ENCODE measurements at regions not wholly inside any gene's neighbourhood (a gene's known extent, or its start where the extent isn't known, plus 50 kb on each side); places are given as distances from the start of the nearest gene placed in this dataset.

DNA sequence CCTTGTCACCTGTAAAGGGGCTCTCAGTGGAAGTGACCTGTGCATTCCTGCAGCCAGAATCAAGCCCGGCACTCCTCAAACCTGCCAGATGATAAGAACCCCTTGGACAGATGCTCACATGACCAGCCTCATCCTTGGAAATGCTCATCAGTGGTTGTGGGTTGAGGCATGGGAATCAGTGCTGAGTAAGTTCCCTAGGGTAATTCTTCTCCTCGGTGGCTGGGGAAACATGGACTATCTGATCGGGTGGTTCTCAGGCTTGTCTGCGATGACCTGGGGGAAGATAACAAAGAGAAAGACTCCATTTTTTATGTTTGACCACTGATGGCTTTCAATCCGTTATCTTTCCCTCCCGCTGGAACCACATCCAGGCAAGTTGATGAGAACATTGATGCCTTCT lies 84.0 kb downstream of the SPP2 start:
- Histone ChIP-seq H3K27me3 (peaks cover 0 to 44% (median 24%) of the 10 kb centered on the region in 7 donors), H3K4me3 (no peak overlapping the region), H3K36me3 (no peaks in the 10 kb centered on the region), H3K4me1 (peaks cover 0 to 18% (median 0%) of the 10 kb centered on the region in 9 donors), H3K9me3 (no peaks in the 10 kb centered on the region), H3K27ac (no peak overlapping the region)
- intact Hi-C loops (cut with DNase I): loop anchor here in 8 of 10 donors (2.0 to 10.0 kb wide), 6 partner anchors 150 to 980 kb away; no protein-coding TSS in a partner anchor
- ATAC-seq (no peak), DNase-seq (no peak)
- TF ChIP-seq, protein P1, sequence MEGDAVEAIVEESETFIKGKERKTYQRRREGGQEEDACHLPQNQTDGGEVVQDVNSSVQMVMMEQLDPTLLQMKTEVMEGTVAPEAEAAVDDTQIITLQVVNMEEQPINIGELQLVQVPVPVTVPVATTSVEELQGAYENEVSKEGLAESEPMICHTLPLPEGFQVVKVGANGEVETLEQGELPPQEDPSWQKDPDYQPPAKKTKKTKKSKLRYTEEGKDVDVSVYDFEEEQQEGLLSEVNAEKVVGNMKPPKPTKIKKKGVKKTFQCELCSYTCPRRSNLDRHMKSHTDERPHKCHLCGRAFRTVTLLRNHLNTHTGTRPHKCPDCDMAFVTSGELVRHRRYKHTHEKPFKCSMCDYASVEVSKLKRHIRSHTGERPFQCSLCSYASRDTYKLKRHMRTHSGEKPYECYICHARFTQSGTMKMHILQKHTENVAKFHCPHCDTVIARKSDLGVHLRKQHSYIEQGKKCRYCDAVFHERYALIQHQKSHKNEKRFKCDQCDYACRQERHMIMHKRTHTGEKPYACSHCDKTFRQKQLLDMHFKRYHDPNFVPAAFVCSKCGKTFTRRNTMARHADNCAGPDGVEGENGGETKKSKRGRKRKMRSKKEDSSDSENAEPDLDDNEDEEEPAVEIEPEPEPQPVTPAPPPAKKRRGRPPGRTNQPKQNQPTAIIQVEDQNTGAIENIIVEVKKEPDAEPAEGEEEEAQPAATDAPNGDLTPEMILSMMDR (IDR thresholded peaks at IDR 0.05): no peak
- 55 to 60% methylated on average over 6 of the region's 6 CpGs for WGBS, 2 donors

DNA sequence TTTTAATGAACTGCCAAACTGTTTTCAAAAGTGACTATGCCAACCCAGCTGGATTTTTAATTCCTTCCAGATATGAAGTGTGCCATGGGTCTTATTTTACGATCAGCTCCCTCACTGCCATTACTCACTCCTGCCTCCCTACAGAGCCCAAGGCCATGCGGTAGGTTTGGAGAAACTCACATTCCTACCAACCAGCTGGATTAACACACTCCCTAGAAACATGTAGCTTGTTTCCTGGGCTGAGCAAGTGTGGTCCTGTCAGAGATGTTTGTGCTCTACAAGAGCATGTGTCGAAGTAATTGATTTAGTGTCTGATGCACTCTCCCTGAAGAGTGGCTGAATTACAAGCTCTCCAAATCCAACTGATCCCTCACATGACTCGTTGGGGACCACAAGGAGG lies 82.5 kb downstream of the SPP2 start:
- no peak overlapping the region for H3K4me3 ChIP-seq
- H3K9me3 ChIP-seq: no peaks in the 10 kb centered on the region
- ATAC-seq: no peak
- no peak for DNase-seq
- intact Hi-C loops (cut with DNase I): loop anchor here in 6 of 10 donors (5.0 to 10.0 kb wide), 4 partner anchors 152 to 982 kb away; no protein-coding TSS in a partner anchor
- TF ChIP-seq, protein P1 (IDR thresholded peaks at IDR 0.05): no peak
- H3K27me3 ChIP-seq: peaks cover 0 to 45% (median 24%) of the 10 kb centered on the region in 7 donors
- H3K36me3 ChIP-seq: no peaks in the 10 kb centered on the region
- WGBS, 2 donors: 70 to 75% methylated on average over 4 of the region's 4 CpGs
- no peak overlapping the region for H3K27ac ChIP-seq
- peaks cover 0 to 18% (median 0%) of the 10 kb centered on the region in 9 donors for H3K4me1 ChIP-seq

DNA sequence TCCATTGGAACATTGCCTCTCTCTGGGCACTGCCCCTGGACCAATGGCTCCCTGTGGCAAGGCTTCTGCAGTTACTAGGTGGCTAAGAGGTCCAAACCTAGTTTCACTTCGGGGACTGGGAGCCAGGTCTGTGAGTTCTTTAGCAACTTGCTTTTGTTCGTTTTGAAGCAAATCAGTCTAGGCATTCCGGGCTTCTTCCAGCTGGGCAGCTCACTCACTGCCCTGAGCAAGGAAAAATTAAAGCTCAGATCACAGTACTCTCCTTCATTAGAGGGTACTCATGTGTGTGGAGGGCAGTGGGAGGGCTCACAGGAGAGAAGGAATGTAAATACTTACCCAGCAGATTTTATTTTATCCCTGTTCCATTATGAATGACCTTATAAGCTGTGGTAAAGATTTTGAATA lies 80.3 kb downstream of the SPP2 start:
- Histone ChIP-seq H3K9me3 (no peaks in the 10 kb centered on the region), H3K4me1 (peaks cover 0 to 4% (median 0%) of the 10 kb centered on the region in 9 donors), H3K27me3 (peaks cover 0 to 45% (median 24%) of the 10 kb centered on the region in 7 donors), H3K27ac (no peak overlapping the region), H3K36me3 (no peaks in the 10 kb centered on the region), H3K4me3 (no peak overlapping the region)
- ATAC-seq: no peak
- no peak for DNase-seq
- intact Hi-C loops (cut with DNase I): loop anchor here in 6 of 10 donors (5.0 to 10.0 kb wide), 4 partner anchors 154 to 984 kb away; no protein-coding TSS in a partner anchor
- TF ChIP-seq, protein P1 (IDR thresholded peaks at IDR 0.05): no peak
- 68 to 77% methylated on average over 3 of the region's 3 CpGs for WGBS, 2 donors

DNA sequence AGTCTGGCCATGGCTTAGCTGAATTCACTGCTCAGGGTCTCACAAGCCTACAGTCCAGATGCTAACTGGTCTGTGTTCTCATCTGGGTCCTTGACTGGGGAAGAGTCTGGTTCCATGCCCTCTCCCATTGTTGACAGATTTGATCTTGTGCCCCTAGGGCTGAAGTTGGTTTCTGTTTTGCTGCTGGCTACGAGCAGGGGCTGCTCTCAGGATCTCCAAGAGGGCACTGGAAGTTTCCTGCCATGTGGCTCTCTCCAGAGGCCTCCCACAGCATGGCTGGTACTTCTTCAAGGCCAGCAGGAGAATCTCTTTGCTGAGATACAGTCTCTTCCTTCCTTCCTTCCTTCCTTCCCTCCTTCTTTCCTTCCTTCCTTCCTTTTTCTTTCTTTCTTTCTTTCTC lies 78.1 kb downstream of the SPP2 start:
- no peak for ATAC-seq
- Histone ChIP-seq H3K4me3 (no peak overlapping the region), H3K27me3 (peaks cover 0 to 25% (median 8%) of the 10 kb centered on the region in 7 donors), H3K36me3 (no peaks in the 10 kb centered on the region), H3K27ac (no peak overlapping the region), H3K9me3 (no peaks in the 10 kb centered on the region), H3K4me1 (no peaks in the 10 kb centered on the region)
- no peak for DNase-seq
- intact Hi-C loops (cut with DNase I): loop anchor here in 1 of 10 donors (5.0 kb wide), 1 partner anchor 984 kb away; no protein-coding TSS in a partner anchor
- TF ChIP-seq, protein P1 (IDR thresholded peaks at IDR 0.05): no peak
- WGBS, 2 donors: 46 to 75% methylated on average over 1 of the region's 1 CpG

All from heart right ventricle (tissue), 16 donors.